ENCODE measurements at regions not wholly inside any gene's neighbourhood (a gene's known extent, or its start where the extent isn't known, plus 50 kb on each side); places are given as distances from the start of the nearest gene placed in this dataset.

DNA sequence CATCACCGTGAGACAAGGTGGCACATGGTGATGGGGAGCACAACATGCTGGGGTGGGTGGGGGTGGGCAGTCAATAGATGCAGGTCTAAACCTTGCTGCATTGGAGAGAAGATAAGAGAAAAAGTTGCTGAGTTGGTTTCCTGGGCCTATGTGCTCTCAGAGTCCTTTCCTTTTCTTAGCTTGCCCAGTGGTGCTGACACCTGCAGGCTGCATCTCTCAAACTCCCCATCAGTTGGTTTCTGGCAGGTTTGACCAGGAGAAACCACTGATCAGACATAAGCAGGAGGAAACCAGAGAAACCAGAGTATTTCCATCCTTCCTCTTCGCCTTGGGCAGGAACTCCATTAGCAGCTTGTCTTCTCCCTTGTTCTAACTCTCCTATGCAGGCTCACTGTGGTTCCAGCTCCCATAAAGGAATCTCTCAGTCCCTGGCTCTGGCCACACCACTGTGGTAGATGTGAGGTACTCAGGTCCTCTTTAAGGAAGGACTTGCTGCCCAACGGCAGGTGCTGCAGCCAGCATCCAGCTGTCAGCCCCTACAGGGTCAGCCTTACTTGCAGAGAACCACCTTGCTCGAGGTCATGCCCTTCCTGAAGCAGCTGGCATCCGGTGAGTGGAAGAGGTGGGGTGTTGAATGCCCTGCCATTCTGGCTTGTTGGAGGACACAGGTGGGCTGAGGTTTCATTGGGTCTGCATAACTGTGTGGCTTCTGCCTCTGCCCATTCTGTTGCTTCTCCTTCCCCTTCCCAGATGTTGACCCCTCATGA is 172.3 kb upstream of the ANKRD28 start:
- TF ChIP-seq EZH2 (IDR thresholded peaks at IDR 0.05) (no peak), POLR2AphosphoS5 (IDR thresholded peaks at IDR 0.05; ENCODE audit: borderline replicate concordance, low read depth, low read length) (no peak), FOXP2 (optimal IDR thresholded peaks at IDR 0.05; ENCODE audit: control extremely low read depth, extremely low read length, insufficient read depth) (no peak)
- no peak overlapping the region for H3K9ac ChIP-seq (ENCODE audit: insufficient read length)

DNA sequence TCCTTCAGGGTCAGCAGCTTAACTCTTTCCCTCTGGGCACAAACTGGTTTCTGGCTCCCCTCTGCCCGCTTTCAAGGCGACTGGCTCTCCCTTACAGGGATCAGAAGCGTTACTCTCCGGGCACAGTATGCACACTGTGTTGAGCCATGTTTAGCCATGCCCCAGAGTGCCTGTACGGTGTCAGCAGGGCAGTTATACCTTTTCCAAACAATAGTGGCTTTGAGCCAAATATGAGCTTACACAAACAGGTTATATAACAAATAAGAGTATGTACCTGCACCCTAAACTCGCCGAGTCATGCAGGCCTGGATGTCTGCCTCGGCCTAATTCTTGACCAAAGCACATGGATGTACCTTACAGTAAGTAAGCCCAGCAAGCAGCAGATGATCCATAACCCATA is 175.6 kb upstream of the ANKRD28 start:
- H3K9me3 ChIP-seq (ENCODE audit: low read depth, low read length), result no peaks in the 10 kb centered on the region
- no peak overlapping the region for H3K27ac ChIP-seq
- H3K4me3 ChIP-seq, result no peak overlapping the region
- H3K9ac ChIP-seq (ENCODE audit: insufficient read length), result no peak overlapping the region
- no peak for DNase-seq (ENCODE audit: low read depth, low spot score)
- TF ChIP-seq POLR2AphosphoS5 (IDR thresholded peaks at IDR 0.05; ENCODE audit: borderline replicate concordance, low read depth, low read length) (no peak), EZH2 (IDR thresholded peaks at IDR 0.05) (no peak), FOXP2 (optimal IDR thresholded peaks at IDR 0.05; ENCODE audit: control extremely low read depth, extremely low read length, insufficient read depth) (no peak)
- no peaks in the 10 kb centered on the region for H3K36me3 ChIP-seq (ENCODE audit: insufficient read depth, low read length)

More for the DNA sequence above, 172.3 kb upstream of the ANKRD28 start:
- DNase-seq (ENCODE audit: low read depth, low spot score), result no peak
- no peaks in the 10 kb centered on the region for H3K9me3 ChIP-seq (ENCODE audit: low read depth, low read length)
- no peak overlapping the region for H3K27ac ChIP-seq
- H3K36me3 ChIP-seq (ENCODE audit: insufficient read depth, low read length), result no peaks in the 10 kb centered on the region
- no peak overlapping the region for H3K4me3 ChIP-seq

DNA sequence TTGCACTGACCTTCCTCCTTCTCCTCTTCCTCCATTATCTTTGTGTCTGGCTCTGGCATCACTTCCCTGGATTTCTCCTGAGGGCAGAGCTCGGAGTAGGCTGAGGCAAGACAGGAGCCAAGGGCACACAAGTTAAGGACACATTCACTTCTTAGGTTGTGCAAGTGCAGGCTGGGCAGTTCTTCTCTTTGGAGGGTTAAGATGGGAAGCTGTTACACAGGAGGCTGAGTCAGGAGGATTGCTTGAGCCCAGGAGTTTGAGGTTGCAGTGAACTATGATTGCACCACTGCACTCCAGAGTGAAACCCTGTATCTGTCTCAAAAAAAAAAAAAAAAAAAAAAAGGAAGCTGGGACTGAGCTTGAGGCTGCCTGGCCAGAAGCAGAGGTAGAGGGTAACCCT is 176.2 kb upstream of the ANKRD28 start:
- TF ChIP-seq FOXP2 (optimal IDR thresholded peaks at IDR 0.05; ENCODE audit: control extremely low read depth, extremely low read length, insufficient read depth) (no peak), EZH2 (IDR thresholded peaks at IDR 0.05) (no peak), POLR2AphosphoS5 (IDR thresholded peaks at IDR 0.05; ENCODE audit: borderline replicate concordance, low read depth, low read length) (no peak)
- H3K9ac ChIP-seq (ENCODE audit: insufficient read length), result no peak overlapping the region
- H3K4me3 ChIP-seq, result no peak overlapping the region
- DNase-seq (ENCODE audit: low read depth, low spot score), result no peak
- no peaks in the 10 kb centered on the region for H3K9me3 ChIP-seq (ENCODE audit: low read depth, low read length)
- H3K36me3 ChIP-seq (ENCODE audit: insufficient read depth, low read length), result no peaks in the 10 kb centered on the region
- no peak overlapping the region for H3K27ac ChIP-seq

DNA sequence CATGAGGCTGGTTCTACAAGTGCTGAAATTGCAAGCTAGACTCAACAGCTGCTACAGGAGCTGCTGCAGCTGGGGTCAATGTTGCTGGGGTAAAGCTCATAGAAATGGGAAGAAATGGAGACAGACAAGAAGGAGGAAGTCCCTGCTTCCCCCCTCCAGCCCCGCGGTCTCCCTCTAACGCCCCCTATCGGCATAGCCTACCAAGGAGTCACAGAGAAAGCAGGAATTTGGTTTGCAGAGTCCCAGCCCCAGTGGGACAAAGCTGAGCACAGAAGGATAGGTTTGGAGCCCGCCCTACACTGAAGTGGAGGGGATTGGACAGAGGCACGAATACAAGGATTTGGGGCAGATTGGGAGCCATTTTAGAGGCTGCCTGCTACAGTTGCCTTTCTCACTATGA is 176.9 kb upstream of the ANKRD28 start:
- Histone ChIP-seq H3K36me3 (ENCODE audit: insufficient read depth, low read length) (no peaks in the 10 kb centered on the region), H3K27ac (no peak overlapping the region), H3K9ac (ENCODE audit: insufficient read length) (no peak overlapping the region), H3K9me3 (ENCODE audit: low read depth, low read length) (no peaks in the 10 kb centered on the region), H3K4me3 (no peak overlapping the region)
- TF ChIP-seq EZH2 (IDR thresholded peaks at IDR 0.05), result no peak
- TF ChIP-seq FOXP2 (optimal IDR thresholded peaks at IDR 0.05; ENCODE audit: control extremely low read depth, extremely low read length, insufficient read depth), result no peak
- no peak for TF ChIP-seq POLR2AphosphoS5 (IDR thresholded peaks at IDR 0.05; ENCODE audit: borderline replicate concordance, low read depth, low read length)
- DNase-seq (ENCODE audit: low read depth, low spot score), result no peak

DNA sequence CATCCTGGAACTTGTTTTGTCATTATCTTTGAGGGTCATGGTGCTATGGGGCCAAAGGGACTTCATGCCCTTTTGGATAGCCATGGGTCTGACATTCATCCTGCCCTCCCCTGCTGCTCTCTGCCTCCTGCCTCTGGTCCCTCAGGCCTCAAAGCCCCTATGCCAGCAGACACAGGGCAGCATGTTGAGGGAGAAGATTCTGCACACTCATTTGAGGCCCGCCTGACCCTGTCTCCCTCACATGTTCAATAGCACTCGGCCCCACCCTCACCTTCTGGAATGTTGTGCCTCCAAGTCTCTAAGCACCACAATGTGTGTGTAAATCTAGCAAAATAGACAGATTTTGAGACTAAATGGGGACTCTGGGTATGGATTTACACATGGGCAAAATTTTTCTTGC is 178.7 kb upstream of the ANKRD28 start:
- Histone ChIP-seq H3K4me3 (no peak overlapping the region), H3K9me3 (ENCODE audit: low read depth, low read length) (no peaks in the 10 kb centered on the region), H3K9ac (ENCODE audit: insufficient read length) (no peak overlapping the region), H3K36me3 (ENCODE audit: insufficient read depth, low read length) (no peaks in the 10 kb centered on the region), H3K27ac (no peak overlapping the region)
- TF ChIP-seq EZH2 (IDR thresholded peaks at IDR 0.05) (no peak), FOXP2 (optimal IDR thresholded peaks at IDR 0.05; ENCODE audit: control extremely low read depth, extremely low read length, insufficient read depth) (no peak), POLR2AphosphoS5 (IDR thresholded peaks at IDR 0.05; ENCODE audit: borderline replicate concordance, low read depth, low read length) (no peak)
- no peak for DNase-seq (ENCODE audit: low read depth, low spot score)

DNA sequence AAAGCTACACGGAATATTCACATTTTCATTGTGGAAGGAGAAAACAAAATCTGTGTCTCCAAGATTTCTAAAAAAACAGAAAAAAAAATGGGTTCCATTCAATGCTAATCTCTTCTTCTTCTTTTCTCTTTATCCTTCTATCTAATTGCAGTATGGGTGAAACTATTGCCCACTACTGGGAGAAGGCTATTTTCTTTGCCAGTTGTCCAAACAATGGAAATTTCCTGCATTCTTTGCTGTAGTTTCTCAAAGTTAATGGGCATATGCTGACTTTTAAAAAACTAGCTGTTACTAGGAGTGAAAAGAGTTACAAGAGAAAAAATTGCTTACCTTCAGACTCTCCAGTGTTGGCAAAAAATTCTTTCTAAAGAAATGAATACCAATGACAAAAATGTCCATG is 179.3 kb upstream of the ANKRD28 start:
- TF ChIP-seq FOXP2 (optimal IDR thresholded peaks at IDR 0.05; ENCODE audit: control extremely low read depth, extremely low read length, insufficient read depth) (no peak), POLR2AphosphoS5 (IDR thresholded peaks at IDR 0.05; ENCODE audit: borderline replicate concordance, low read depth, low read length) (no peak), EZH2 (IDR thresholded peaks at IDR 0.05) (no peak)
- Histone ChIP-seq H3K9ac (ENCODE audit: insufficient read length) (no peak overlapping the region), H3K4me3 (no peak overlapping the region), H3K36me3 (ENCODE audit: insufficient read depth, low read length) (no peaks in the 10 kb centered on the region), H3K27ac (no peak overlapping the region), H3K9me3 (ENCODE audit: low read depth, low read length) (no peaks in the 10 kb centered on the region)
- DNase-seq (ENCODE audit: low read depth, low spot score), result no peak

DNA sequence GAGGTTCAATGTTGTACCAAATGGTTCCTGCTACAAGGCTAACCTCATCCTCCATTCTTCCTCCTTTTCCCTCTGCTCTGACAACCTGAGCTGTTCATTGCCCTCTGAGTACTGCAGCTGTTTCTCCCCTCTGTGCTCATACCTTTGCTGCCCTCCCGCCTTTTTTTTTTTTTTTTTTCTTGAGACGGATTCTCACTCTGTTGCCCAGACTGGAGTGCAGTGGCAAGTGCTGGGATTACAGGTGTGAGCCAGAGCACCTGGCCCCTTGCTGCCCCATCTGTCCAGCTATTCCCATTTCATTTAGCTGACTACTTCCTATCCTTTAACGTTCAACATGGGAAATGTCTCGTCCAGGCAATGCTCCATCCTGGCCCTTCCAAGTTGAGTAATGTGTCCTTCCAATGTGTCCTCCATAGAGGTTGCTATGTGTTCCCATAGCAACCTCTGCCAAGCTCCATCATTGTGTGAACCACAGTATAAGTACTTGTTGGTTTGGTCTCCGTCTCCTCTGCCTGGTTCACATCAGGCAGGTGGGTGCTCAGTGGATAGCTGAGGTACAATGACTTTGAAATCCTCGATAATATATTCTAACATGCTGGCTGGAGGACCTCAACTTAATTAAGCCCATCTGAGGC is 179.9 kb upstream of the ANKRD28 start:
- Histone ChIP-seq H3K4me3 (no peak overlapping the region), H3K9ac (ENCODE audit: insufficient read length) (no peak overlapping the region), H3K27ac (no peak overlapping the region), H3K9me3 (ENCODE audit: low read depth, low read length) (no peaks in the 10 kb centered on the region), H3K36me3 (ENCODE audit: insufficient read depth, low read length) (no peaks in the 10 kb centered on the region)
- DNase-seq (ENCODE audit: low read depth, low spot score), result no peak
- no peak for TF ChIP-seq POLR2AphosphoS5 (IDR thresholded peaks at IDR 0.05; ENCODE audit: borderline replicate concordance, low read depth, low read length)
- no peak for TF ChIP-seq FOXP2 (optimal IDR thresholded peaks at IDR 0.05; ENCODE audit: control extremely low read depth, extremely low read length, insufficient read depth)
- TF ChIP-seq EZH2 (IDR thresholded peaks at IDR 0.05), result no peak

DNA sequence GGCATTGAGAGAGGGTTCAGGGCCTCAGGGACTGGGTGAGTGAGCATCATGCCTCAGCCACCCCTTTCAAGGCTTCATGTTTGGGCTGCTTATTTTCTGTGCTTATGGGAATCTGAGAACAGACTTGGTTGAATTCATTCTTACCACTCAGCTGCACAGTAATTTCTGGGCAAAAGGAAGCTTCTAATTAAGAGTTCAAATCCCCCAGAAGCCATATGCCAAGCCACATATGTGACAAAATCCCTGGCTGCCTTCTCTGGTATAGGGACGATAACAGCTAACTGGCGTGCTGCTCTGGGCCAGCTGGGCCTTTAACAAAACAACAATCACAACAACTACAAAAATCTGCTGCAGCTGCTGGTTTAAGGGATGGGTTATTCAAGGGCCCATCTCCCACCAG is 181.0 kb upstream of the ANKRD28 start:
- no peak overlapping the region for H3K4me3 ChIP-seq
- no peaks in the 10 kb centered on the region for H3K36me3 ChIP-seq (ENCODE audit: insufficient read depth, low read length)
- TF ChIP-seq FOXP2 (optimal IDR thresholded peaks at IDR 0.05; ENCODE audit: control extremely low read depth, extremely low read length, insufficient read depth) (no peak), EZH2 (IDR thresholded peaks at IDR 0.05) (no peak), POLR2AphosphoS5 (IDR thresholded peaks at IDR 0.05; ENCODE audit: borderline replicate concordance, low read depth, low read length) (no peak)
- no peaks in the 10 kb centered on the region for H3K9me3 ChIP-seq (ENCODE audit: low read depth, low read length)
- H3K9ac ChIP-seq (ENCODE audit: insufficient read length), result no peak overlapping the region
- DNase-seq (ENCODE audit: low read depth, low spot score), result no peak
- H3K27ac ChIP-seq, result no peak overlapping the region

Measured in SK-N-MC (cell line).